ENCODE measurements at regions not wholly inside any gene's neighbourhood (a gene's known extent, or its start where the extent isn't known, plus 50 kb on each side); places are given as distances from the start of the nearest gene placed in this dataset.

DNA sequence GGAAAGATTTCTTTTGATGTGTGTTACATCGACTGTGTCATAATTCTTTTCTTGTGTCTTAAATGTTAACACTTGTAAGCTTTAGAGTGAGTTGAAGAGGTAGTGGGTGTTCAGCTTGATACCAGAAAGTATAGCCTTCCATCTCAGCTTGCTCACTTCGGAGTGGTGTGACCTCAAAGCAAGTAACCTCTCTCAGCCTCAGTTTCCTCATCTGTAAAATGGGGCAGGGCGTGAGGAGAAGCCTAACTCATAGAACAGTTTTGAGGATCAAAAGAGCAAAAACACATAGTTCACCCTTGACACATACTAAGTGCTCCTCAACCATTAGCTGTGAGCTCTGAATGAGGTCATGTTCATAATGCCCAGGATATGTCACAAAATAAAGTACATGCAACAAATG, 434.8 kb upstream of the PROK2 start:
- no peak for DNase-seq

DNA sequence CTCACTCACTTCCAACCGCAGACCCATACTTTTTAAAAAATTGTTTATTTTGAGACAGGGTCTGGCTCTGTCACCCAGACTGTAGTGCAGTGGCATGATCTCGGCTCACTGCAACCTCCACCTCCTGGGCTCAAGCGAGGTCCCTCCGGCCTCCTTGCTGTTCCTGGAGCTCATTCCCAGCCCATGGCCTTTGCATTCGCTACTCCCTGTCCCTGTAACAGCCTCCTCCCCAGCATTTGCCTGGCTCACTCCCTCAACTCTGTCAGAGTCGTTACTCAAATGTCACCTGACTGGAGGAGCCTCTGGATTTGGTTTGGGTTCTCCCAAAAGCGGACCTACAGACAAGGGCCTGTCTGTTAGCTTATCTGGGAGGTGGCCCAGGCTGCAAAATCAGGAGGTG, 432.6 kb upstream of the PROK2 start:
- DNase-seq, result no peak

DNA sequence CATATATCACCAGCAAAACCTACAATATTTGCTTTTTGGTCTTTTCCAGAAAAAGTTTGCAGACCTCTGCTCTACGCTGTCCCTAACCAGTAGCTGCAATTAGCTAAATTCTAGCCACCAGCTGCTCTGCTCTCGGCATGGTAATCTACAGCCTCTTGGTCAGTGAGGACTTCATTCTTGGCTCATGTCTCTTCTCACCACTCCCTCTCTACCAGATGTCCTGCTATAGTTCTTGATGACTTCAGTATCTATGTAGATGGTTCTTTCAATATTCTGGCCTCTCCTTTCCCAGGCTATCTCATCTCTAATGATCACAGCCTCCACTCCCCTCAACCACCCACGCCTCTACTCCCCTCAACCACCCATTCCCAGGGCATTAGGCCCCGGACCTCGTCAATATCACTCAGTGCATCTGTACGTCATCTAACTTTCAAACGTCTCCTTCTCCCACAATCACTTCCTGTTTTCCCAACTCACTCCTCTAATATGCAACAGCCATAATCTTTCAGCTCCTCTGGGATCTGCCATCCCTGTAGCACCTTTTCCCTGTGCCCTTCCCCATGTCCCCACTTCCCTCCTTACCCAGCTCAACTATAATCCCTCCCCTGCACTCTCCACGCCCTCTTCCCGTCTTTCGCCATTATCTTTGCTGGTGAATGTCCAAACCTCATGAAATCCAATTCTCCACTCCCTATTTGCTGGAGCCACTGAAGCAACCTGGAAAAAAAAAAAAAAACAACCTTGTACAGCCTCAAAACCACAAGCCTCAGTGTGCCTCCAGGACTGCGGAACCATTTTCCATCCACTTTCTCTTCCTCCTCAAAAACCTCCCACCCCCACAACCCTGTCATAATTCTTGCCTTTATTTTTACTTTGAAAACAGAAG, 429.4 kb upstream of the PROK2 start:
- no peak for DNase-seq

DNA sequence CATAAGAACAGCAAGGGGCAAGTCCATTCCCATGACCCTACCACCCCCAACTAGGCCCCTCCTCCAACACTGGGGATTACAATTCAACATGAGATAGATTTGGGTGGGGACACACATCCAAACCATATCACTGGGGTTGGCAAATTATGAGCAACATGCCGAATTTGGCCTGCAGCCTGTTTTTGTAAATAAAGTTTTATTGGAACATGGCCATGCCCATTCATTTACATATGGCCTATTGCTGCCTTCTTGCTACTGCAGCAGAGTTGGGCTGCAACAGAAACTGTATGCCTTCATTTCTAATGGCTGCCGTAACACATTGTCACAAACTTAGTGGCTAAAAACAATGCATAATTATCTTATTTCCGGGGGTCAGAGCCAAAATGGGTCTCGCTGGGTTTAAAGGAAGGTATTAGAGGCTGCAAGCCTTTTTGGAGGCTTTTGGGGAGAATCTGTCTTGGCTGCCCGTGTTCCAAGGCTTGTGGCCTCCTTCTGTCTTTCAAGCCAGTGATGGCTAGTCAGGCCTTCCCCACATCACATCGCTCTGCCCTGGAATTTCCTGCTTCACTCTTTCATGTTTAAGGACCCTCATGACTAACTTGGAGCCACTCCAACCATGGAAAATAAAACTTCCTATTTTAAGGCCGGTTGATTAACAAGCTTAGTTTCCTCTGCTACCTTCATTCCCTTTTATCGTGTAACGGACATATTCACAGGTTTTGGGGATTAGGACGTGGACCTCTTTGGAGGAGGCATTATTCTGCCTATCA, 428.5 kb upstream of the PROK2 start:
- no peak for DNase-seq

DNA sequence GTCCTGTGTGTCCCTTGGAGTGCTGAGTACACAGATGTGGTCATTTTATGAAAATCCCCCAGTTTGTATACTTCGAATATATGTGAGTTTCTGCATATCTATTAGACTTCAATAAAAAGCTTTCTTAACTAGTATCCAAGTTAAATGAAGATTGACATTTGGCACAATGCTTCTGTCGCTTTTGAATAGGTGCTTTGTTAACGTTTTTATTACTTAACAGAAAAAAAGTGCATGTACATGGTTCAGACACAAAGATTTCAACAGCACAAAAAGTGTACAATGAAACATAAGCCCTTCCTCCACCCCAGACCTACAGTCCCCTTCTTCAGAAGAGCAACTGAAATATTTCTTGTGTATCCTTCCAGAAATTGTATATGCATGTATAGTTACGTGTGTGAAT, 427.4 kb upstream of the PROK2 start:
- no peak for DNase-seq

DNA sequence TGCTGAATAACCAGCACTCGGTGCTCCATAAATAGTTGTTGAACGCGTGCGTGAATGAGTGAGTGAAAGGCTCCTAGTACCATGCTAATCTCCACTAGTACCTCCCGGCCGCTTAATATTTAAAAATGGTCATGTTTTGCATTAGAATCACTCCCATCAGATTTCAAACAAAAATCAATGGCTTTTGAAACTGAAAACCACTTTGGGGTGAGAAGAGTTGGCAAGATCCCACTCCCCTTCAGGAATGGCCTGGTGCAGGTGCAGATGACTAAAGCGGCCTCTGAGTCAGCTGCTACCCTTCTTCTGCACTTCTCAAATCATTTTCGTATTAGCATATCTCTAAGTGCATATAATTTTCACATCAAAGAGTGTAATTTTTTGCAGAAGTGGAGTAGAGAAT, 425.3 kb upstream of the PROK2 start:
- DNase-seq, result no peak

DNA sequence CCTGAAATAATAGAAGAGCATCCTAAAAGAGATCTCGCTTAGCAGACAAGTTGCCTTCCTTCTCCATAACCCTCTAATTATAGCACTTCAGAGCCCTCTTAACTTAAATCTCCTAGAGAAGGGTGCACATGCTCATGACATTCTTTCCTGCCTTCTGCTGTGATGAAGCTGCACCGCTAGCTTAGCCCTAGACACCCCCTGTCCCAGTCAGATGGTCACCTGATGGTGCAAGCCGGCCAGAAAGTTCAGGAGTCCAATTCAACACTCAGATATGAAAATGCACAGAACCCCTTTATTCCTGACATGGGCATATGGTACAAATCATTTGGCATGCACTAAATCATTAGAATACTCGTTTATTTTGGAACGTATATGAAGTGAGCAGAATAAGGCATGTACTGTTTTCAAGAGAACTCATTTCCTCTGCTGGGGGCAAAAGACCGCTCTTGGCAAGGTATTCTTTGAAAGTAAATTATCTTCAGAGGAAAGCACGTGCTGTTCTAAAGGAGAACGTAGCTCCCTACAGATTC, 420.4 kb upstream of the PROK2 start:
- DNase-seq, result no peak

DNA sequence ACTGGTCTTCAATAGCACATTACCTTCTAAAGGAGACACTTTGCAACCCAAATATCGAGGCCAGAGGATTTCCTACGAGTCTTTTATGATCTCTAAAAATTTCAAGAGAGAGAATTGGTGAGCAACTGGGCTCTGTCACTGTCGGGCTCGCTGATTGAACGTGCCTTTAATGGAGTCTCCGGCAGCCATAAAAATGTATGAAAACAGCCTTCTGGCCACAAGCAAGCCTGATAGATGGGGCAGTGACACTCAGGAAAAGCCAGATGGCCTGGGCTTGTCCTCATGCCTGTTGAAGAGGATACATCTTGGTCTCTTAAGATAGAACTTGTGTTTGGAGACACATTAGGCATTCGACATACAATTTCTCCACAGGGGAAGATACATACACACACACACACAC, 419.5 kb upstream of the PROK2 start:
- DNase-seq, result no peak

DNA sequence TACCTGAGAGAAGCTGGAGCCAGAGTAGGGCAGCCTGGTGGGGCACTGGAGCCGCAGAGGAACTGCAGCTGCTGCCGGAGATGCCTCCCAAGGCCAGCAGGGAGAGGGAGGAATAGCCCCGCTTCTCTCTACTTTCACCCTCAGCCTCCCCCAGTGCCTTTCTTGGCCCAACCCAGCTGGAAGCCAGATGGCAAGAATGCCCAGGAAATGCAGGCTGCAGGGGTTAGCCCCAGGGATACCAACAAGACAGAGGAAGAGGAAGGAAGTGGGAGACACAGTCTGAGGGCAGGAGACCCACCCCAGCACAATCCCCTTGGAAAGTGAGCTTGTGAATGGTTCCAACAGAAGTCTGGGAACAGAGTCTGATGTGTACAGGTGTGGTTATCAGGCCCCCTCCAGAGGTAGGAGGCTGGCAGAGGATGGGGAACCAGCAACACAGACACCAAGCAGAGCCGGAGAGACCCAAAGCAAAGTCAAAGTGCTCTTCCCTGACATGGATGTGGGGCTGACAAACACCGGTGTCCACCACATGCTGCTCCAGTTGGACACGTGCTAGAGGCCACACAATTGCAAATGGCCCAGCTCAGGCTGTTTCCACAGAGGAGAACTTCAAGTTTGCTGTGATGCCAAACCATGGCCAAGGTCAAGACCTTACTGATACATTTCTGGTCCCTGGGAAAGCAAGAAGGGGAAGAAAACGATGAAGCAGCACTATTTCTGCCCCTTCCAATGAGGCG, 418.8 kb upstream of the PROK2 start:
- DNase-seq, result no peak

DNA sequence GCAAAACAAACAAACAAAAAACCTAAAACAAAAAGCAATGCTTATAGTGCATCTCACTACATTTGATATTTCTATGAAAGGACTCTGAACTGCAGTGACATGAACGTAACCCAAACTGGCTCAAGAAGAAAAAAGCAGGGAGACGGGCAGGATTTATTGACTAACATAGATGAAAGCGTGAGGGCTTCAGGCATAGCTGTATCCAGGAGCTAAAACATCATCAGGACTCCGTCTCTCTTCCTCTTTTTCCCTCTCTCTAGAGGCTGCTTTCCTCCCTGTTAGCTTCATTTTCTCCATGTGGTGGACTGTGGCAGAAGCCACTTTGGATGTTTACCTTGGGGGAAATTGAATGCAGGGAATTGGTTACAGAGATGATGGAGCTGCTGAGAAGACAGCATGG, 418.2 kb upstream of the PROK2 start:
- DNase-seq, result no peak

DNA sequence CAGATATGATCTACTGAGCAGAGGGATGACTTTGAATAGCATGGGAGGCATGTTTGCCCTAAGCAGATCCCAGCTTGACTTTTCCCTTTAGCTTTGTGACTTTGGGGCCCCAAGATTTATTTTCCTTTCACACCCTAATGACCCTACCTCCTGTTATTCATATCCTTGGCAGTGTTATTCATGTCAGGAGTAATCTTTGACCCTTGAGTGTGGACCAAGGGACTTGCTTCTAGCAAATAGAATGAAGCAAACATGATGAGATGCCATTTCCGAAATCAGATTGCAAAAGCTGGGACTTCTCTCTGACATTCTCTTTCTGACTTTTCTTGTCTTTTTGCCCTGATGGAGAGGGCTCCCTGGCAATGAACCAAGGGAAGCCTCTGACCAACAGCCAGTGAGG, 415.4 kb upstream of the PROK2 start:
- DNase-seq, result no peak

DNA sequence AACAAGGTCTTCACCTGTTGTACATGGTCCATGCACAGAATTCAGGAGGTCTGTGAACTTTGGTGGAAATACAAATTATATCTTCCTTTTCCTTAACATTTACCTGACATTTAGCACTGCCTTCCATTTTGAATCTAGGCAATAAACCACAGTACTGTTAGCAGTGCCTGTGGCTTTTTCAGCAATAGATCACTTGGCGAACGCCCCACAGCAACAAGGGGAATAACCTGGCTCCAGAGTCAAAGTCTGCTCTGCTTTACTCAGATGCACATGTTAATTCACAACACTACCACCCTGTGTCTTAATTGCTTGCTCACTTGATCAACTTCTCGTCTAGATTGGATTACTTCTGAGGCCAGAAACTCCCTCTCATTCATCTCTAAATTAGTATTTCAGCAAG, 414.6 kb upstream of the PROK2 start:
- DNase-seq, result no peak

DNA sequence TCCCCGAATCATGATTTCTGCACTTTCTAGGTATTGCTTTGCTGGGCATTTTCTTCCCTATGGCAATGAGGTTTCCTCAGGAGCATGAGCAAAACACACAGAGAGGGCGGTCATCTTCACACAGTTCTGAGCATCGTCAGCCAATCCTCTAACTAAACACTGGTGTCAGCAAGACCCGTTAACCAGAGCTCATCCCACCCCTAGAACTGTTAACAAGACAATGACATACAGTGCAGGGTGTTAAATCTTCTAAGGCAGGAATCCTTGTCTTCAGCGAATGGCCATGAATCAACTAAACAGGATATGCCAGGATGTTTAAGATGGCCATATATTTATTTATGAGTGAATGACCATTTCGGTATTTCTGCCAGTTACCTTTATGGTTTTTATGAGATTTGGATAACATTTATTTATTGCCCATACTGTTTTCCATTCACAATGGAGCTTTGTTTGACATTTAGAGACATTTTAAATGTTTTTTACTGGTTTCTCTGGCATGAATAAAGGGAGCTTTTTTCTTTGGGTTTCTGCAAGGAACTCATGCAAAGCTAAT, 411.5 kb upstream of the PROK2 start:
- no peak for DNase-seq

DNA sequence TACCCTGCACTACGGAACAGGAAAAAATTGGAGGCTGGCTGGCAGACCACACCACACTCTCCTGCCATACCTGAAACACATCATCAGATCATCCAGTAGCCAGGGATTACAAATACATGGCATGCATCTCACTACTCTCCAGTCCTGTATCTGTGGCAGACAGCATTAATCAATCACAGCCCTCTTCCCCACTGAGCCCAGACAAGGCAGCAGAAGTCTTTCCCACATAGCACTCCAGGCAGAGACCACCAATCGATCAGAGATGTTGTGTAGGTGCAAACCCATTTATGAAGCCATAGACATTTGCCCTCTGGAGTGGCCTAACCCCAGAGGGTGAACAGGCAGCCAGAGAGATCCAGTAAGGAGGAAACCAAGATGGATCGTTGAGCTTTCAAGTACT, 410.9 kb upstream of the PROK2 start:
- no peak for DNase-seq

DNA sequence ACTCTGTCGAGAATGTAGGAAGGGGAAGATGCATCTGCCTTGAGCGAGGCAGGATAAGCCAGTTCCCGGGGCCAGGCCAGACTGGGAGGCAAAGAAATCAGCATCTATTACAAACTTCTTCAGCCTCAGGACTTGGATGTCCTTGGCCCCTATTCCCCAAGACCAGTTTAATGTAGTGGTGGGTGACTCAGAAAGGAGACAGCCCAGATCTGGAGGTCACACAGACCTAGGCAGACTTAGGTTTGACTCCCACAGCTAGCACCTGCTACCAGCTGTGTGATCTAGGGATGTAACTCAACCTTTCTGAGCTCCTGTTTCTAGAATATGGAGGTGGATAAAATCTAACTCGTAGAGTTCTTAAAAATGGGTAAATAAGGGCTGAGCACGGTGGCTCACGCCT, 409.5 kb upstream of the PROK2 start:
- DNase-seq, result no peak

DNA sequence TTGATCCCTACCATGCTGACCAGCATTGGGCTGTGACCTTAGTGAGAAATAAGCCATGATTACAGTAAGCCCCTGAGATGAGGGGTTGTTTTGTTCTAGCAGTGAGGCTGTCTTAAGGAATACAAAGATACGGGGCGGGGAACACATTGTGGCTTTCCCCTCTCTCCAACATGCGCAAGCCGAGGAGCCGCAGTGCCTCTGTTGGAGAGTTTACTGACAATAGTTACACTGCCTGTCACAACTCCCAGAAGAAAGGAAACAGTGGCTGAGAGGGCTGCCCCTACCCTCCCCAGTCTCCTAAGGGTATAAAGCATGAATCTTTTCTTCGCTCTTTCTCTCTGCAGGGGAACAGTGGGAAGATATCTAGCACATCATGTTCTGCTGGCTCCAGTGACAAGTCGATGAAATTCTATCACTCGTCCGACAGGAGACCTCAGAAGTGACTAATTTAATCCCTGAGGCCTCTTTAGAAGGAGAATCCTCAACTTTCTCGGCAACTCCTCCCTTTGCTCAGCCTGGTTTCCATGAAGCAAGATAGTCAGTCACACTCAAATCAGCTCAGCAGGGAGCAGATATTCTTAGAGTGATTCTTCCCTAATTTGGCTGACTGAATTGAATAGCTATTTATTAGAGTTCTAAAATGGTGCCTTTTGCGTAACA, 409.0 kb upstream of the PROK2 start:
- no peak for DNase-seq

DNA sequence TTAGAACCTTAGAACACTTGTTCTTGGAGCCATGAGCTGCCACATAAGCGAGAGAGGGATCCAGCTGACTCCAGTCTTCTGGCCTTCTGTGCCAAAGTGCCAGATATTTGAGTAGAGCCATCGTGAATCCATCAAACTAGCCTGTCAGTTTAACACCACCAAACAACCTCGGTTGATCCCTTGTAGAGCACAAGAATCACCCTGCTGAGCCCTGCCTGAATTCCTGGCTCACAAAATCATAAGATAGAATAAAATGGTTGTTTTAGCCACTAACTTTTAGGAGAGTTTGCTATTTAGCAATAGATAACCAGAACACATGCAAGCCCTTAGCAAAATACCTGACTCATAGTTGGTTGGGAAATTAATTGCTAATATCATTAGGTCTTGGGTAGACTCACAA, 407.6 kb upstream of the PROK2 start:
- no peak for DNase-seq

DNA sequence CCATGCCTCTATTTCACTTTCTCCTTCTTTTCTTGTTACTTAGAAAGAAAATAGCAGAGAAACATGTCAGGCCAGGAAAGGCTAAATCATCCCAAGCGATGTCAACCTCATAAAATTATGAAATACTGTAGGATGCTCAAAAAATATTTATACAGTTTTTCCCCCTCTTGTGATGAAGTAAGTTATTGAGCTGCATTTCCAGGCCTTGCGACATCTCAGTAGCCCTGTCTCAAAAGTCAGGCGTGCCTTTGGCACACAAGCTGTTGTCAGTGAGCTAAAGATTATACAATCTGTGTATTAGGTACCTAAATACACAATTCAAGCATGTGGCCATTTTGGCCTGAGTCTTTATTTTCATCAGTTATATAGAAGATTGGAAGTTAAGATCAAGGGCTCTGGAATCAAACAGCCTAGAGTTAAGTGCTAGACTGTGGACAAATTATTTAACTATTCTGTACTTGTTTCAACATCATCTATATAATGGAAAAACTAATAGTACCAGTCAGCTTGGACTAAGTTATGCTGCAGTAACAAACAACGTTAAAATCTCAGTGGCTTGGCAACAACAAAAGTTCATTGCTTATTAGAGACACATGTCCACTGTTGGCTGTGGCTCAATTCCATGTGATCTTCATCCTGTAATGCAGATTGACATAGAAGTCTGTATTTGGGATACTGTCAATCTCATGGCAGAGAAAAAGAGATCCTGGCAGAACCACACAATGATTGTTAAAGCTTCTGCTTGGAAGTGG, 406.4 kb upstream of the PROK2 start:
- DNase-seq, result no peak

DNA sequence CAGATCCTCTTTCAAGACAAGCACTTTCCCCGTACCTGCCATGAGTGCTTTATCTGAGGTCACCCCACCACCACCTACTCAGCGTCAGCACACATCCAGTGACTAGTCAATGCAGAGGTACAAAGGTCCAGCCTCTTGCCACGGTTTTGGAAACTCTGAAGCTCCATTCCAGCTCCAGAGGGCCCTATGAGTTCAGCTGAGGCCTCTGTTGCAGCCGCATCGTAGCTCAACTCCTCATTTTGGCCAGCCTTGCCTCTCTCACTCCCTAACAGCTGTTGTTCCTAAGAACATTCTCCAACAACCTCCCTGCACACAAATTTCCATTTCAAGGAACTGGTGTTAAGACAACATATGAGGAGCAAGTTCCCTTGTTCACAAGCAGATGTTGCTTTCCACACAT, 405.1 kb upstream of the PROK2 start:
- no peak for DNase-seq

DNA sequence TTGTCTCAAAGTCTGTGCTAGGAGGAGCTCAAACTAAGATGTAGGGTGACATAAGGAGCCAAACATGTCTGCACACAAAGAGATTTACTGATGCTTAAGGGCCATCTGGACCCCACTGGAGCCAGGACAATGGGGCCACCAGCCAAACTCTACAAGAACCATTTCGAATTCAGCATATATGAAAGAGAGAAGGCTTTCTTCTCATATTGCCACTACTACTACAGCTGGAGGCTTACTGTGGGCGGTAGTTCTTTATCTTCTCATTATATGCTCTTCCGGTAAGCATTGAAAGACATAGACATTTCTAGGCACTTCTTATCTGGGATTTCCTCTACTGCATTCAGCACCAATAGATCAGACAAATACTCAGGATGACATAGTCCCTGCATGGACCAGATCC, 404.4 kb upstream of the PROK2 start:
- no peak for DNase-seq

DNA sequence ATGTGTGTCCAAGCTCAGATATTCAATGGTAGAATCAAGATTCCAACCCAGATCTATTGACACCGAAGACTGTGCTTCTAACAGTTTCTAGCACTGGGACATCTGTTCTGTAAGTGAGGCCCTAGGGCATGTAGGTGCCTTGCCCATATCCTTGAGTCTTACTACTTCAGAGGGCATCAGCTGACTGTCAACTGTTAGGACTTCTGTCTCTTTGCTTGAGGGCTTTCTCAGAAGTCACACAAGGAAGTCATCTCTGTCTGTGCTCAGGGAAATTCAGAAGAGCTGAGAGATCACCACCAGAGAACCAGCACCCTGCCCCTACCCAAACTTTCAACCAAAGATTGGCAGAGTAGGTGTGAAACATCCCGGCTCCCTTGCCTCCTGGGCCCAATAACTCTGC, 403.6 kb upstream of the PROK2 start:
- DNase-seq, result no peak

DNA sequence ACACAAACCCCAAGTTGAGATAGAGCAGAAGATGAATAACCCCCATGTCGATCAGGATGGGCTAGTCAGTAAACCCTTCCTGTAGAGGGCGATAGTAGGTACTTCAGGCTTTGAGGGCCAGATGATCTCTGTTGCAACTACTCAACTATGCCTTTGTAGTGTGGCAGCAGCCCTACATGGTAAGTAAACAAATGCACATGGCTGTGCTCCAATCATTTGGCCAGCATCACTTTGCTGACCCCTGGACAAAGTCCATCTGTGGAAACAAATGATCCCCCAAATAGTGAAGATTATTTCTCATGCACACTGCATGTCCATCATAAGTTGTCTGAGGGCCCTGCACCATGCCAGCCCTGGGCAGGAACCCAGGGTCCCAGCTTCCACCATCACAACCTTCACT, 402.2 kb upstream of the PROK2 start:
- no peak for DNase-seq
